Mesendoderm (in vitro differentiated cells): ENCODE measurements at regions not wholly inside any gene's neighbourhood (a gene's known extent, or its start where the extent isn't known, plus 50 kb on each side); places are given as distances from the start of the nearest gene placed in this dataset.

Experiments used
- DNase-seq: peaks from one replicate; pipeline ENCODE4 v3.0.0; 2013
- H2AK5ac ChIP-seq: 2 replicates; pipeline ENCODE4 v1.6.1; 2013; ENCODE audit warnings: low read length, inconsistent platforms
- H2BK120ac ChIP-seq: 2 replicates; pipeline ENCODE4 v1.6.1; 2013; ENCODE audit warnings: low read depth, mild to moderate bottlenecking, low read length, moderate library complexity, mixed read lengths
- H2BK15ac ChIP-seq: replicated peaks from 2 replicates; pipeline ENCODE4 v1.6.1; 2013; ENCODE audit warnings: low read depth, mild to moderate bottlenecking, moderate library complexity
- H2BK5ac ChIP-seq: 2 replicates; pipeline ENCODE4 v1.6.1; 2013; ENCODE audit warnings: low read length, inconsistent platforms
- H3K18ac ChIP-seq: 2 replicates; pipeline ENCODE4 v1.6.1; 2013; ENCODE audit warnings: mild to moderate bottlenecking, low read length, mixed read lengths
- H3K23ac ChIP-seq: one replicate; pipeline ENCODE4 v1.6.1; 2013; ENCODE audit warnings: low read length
- H3K27ac ChIP-seq: 2 replicates; pipeline ENCODE4 v1.5.1; 2013; ENCODE audit warnings: low read depth, mild to moderate bottlenecking, inconsistent platforms, low read length, moderate library complexity
- H3K27me3 ChIP-seq: 2 replicates; pipeline ENCODE4 v1.6.1; 2013; ENCODE audit warnings: low read length, control low read depth, mild to moderate bottlenecking, inconsistent platforms; ENCODE audit not compliant: insufficient read depth, poor library complexity
- H3K36me3 ChIP-seq: 2 replicates; pipeline ENCODE4 v1.6.1; 2013; ENCODE audit warnings: low read length, inconsistent platforms; ENCODE audit not compliant: control insufficient read depth, insufficient read depth
- H3K4ac ChIP-seq: one replicate; pipeline ENCODE4 v1.6.1; 2013; ENCODE audit warnings: low read depth, mild to moderate bottlenecking, low read length, moderate library complexity
- H3K4me1 ChIP-seq: 2 replicates; pipeline ENCODE4 v1.6.1; 2013; ENCODE audit warnings: low read depth, low read length, inconsistent platforms; ENCODE audit not compliant: control insufficient read depth
- H3K4me2 ChIP-seq: 2 replicates; pipeline ENCODE4 v1.6.1; 2013; ENCODE audit warnings: low read length
- H3K4me3 ChIP-seq: 2 replicates; pipeline ENCODE4 v1.5.1; 2013; ENCODE audit warnings: mild to moderate bottlenecking, low read length
- H3K56ac ChIP-seq: one replicate; pipeline ENCODE4 v1.6.1; 2013; ENCODE audit warnings: low read length
- H3K79me1 ChIP-seq: 2 replicates; pipeline ENCODE4 v1.6.1; 2013; ENCODE audit warnings: low read length, inconsistent platforms
- H3K79me2 ChIP-seq: 2 replicates; pipeline ENCODE4 v1.6.1; 2013; ENCODE audit warnings: mild to moderate bottlenecking, low read length; ENCODE audit not compliant: control insufficient read depth, insufficient read depth
- H3K9ac ChIP-seq: 2 replicates; pipeline ENCODE4 v1.6.1; 2013; ENCODE audit warnings: low read length, inconsistent platforms
- H4K5ac ChIP-seq: one replicate; pipeline ENCODE4 v1.6.1; 2013; ENCODE audit warnings: low read length
- H4K8ac ChIP-seq: one replicate; pipeline ENCODE4 v1.6.1; 2013; ENCODE audit warnings: low read depth, mild to moderate bottlenecking, control low read depth, low read length, moderate library complexity
- WGBS: extraction: QIAGEN DNeasy Blood & Tissue Kit; methylation state at CpG from one replicate; pipeline ENCODE4 v1.1.7; 2013; ENCODE audit warnings: low lambda C conversion rate, missing lambda C conversion rate; ENCODE audit not compliant: insufficient coverage; ENCODE audit errors: extremely low coverage; 5-methylcytosine and 5-hydroxymethylcytosine counted together

DNA sequence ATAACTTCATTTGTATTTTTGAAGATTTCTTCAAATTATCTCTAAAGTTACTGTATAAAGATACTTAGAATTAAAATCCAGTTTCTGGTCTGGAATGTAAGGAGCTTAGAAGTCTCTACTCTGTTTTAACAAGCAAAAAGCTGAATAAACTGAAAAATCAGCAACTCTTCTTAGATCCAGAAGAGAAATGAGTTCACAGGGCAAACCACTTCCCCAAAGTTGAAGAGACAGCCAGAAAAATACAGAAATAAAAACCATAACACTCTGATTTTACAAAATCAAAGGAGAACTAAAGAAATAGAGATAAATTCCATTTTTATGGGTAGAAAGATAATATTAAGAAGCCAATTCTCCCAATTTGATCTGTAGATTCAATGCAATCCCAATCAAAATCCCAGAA is 1166.8 kb downstream of the ADGRL3 start:
- Histone ChIP-seq H3K36me3 (no peaks in the 10 kb centered on the region), H3K27me3 (no peaks in the 10 kb centered on the region), H3K4me2 (no peak overlapping the region), H4K8ac (no peak overlapping the region), H3K4me3 (no peak overlapping the region), H3K4me1 (no peaks in the 10 kb centered on the region), H3K18ac (no peak overlapping the region), H3K56ac (no peak overlapping the region), H3K9ac (no peak overlapping the region), H3K79me1 (no peaks in the 10 kb centered on the region), H3K23ac (no peak overlapping the region), H2AK5ac (no peak overlapping the region), H2BK5ac (no peak overlapping the region), H4K5ac (no peak overlapping the region), H2BK120ac (no peak overlapping the region), H2BK15ac (no peak overlapping the region), H3K79me2 (no peaks in the 10 kb centered on the region), H3K4ac (no peak overlapping the region), H3K27ac (no peak overlapping the region)
- DNase-seq: no peak

DNA sequence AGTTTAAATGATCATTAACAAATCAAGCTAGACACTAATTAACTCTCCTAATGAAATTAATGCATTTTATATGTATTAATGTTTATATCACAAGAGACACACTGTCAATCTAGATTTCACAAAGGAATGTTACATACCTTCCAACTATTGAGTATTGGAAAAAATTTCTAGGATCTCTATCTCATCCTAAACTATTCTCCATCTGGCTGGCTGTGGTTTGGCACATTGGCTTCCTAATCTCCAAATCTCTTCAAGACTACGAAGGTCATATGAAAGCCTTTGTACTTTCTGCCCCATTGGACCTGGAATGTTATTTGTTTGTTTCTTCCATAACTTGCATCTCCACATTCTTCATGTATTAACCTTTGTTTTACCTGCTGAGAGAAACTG is 1160.0 kb downstream of the ADGRL3 start:
- H2AK5ac ChIP-seq: no peak overlapping the region
- no peak overlapping the region for H3K4me3 ChIP-seq
- no peak overlapping the region for H3K4ac ChIP-seq
- H3K27ac ChIP-seq: no peak overlapping the region
- no peaks in the 10 kb centered on the region for H3K79me1 ChIP-seq
- H2BK15ac ChIP-seq: no peak overlapping the region
- no peak overlapping the region for H2BK5ac ChIP-seq
- no peaks in the 10 kb centered on the region for H3K79me2 ChIP-seq
- H3K4me2 ChIP-seq: no peak overlapping the region
- no peak overlapping the region for H4K5ac ChIP-seq
- no peak overlapping the region for H3K23ac ChIP-seq
- no peak overlapping the region for H3K18ac ChIP-seq
- H3K9ac ChIP-seq: no peak overlapping the region
- no peaks in the 10 kb centered on the region for H3K27me3 ChIP-seq
- DNase-seq: no peak
- no CpG with 5 or more reads among the region's 1 CpG for WGBS
- H3K56ac ChIP-seq: no peak overlapping the region
- H3K4me1 ChIP-seq: no peaks in the 10 kb centered on the region
- no peak overlapping the region for H4K8ac ChIP-seq
- no peaks in the 10 kb centered on the region for H3K36me3 ChIP-seq
- no peak overlapping the region for H2BK120ac ChIP-seq

DNA sequence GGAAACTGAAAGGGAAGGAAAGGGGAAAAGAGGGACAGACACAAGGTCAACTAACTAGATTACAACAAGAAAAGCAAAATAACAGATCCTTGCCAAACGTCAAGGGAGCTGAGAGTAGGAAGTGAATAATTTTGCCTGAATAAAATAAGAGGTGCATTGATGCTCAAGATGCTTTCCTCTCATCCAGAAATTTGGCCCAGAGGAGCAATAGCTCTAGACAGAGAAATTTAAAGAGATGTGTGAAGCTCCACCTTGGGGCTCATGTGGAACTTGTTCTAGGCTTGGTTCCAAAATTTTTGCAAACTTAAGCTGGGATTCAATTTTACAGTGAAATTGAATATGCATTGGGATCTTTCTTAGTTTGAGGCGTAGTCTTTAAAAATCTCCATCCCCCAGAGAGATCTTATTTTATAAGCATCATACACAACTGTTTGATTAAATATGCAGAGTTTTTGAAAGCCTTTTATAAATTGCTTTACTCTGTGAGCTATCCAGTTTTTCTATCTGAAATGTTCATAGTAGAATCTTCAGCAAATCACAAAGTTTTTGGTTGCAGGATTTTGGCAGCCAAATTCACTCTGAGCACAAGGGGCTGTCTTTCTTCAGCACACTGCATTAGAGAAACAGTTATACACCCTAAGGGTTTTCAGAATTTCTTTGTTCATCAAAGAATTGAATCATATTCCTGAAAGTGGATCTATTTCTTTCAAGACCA is 1159.5 kb downstream of the ADGRL3 start:
- Histone ChIP-seq H3K27ac (no peak overlapping the region), H3K18ac (no peak overlapping the region), H3K79me2 (no peaks in the 10 kb centered on the region), H3K36me3 (no peaks in the 10 kb centered on the region), H4K5ac (no peak overlapping the region), H3K9ac (no peak overlapping the region), H3K79me1 (no peaks in the 10 kb centered on the region), H3K56ac (no peak overlapping the region), H3K4ac (no peak overlapping the region), H2AK5ac (no peak overlapping the region), H3K4me3 (no peak overlapping the region), H2BK5ac (no peak overlapping the region), H2BK15ac (no peak overlapping the region), H3K27me3 (no peaks in the 10 kb centered on the region), H3K23ac (no peak overlapping the region), H3K4me2 (no peak overlapping the region), H4K8ac (no peak overlapping the region), H2BK120ac (no peak overlapping the region), H3K4me1 (no peaks in the 10 kb centered on the region)
- DNase-seq: no peak
- no CpG with 5 or more reads among the region's 2 CpGs for WGBS

DNA sequence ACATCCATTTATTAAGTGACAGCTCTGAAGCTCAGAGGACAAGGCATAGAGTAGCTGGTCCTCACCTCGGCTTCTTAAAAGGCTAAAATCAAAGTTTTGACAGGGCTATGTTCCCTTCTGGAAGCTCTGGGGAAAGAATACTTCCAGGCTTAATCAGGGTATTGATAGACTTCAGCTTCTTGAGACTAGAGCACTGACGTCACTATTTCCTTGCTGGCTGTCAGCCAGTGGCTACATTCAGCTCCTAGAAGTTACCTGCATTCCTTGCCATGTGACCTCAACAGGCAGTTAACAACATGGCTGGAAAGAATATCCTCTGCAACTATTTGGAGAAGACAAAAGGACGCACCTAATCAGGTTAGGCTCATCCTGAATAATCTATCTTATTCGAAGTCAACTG is 1144.8 kb downstream of the ADGRL3 start:
- Histone ChIP-seq H3K27ac (no peak overlapping the region), H3K4me2 (no peak overlapping the region), H2AK5ac (no peak overlapping the region), H3K36me3 (no peaks in the 10 kb centered on the region), H3K4me3 (no peak overlapping the region), H3K27me3 (no peaks in the 10 kb centered on the region), H3K4me1 (no peaks in the 10 kb centered on the region), H4K5ac (no peak overlapping the region), H3K18ac (no peak overlapping the region), H2BK5ac (no peak overlapping the region), H3K9ac (no peak overlapping the region), H3K79me2 (no peaks in the 10 kb centered on the region), H4K8ac (no peak overlapping the region), H2BK120ac (no peak overlapping the region), H3K4ac (no peak overlapping the region), H3K79me1 (no peaks in the 10 kb centered on the region), H3K56ac (no peak overlapping the region), H2BK15ac (no peak overlapping the region), H3K23ac (no peak overlapping the region)
- DNase-seq: no peak
- WGBS: no CpG with 5 or more reads among the region's 4 CpGs

DNA sequence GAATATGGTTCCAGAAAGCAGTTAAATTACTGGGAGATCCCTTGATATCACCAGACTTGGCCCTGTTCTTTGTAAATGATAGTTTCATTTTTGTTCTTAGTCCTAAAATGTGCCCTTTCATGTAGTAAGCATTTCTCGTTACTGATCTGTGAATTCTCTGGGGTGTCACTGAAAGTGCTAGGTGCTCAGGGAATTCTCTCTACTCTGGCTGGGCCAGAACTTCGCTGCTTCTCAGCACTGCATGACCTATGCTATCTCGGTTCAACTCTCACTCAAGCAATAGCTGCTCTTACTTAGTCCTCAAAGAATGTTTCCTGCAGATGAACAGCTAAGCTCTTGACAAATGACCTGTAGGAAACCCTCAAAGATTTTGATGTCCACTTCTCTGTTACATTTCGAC is 1144.3 kb downstream of the ADGRL3 start:
- no peak overlapping the region for H3K27ac ChIP-seq
- no peak overlapping the region for H3K56ac ChIP-seq
- H2BK120ac ChIP-seq: no peak overlapping the region
- H3K23ac ChIP-seq: no peak overlapping the region
- no peaks in the 10 kb centered on the region for H3K36me3 ChIP-seq
- H4K5ac ChIP-seq: no peak overlapping the region
- H3K79me1 ChIP-seq: no peaks in the 10 kb centered on the region
- no peak overlapping the region for H3K9ac ChIP-seq
- H2AK5ac ChIP-seq: no peak overlapping the region
- H3K4ac ChIP-seq: no peak overlapping the region
- H3K4me1 ChIP-seq: no peaks in the 10 kb centered on the region
- no peak overlapping the region for H3K4me3 ChIP-seq
- H3K79me2 ChIP-seq: no peaks in the 10 kb centered on the region
- no peak for DNase-seq
- WGBS: no CpG with 5 or more reads among the region's 4 CpGs
- H2BK5ac ChIP-seq: no peak overlapping the region
- H3K18ac ChIP-seq: no peak overlapping the region
- no peaks in the 10 kb centered on the region for H3K27me3 ChIP-seq
- H2BK15ac ChIP-seq: no peak overlapping the region
- H4K8ac ChIP-seq: no peak overlapping the region
- H3K4me2 ChIP-seq: no peak overlapping the region

DNA sequence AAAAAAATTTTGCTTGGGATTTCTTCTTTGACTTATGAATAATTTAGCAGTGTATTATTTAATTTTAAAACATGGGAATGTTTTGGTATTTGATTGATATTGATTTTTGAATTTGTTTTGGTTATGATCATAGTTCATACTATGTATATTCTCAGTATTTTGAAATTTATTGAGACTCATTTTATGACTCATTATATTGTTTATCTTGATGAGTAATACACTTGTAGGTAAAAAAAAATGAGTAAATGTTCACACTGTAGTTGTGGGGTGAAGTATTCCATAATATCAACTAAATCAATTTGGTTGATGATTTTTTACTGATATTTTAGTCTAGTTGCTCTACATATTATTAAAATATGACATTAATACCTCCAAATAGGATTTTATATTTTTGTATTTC is 1142.2 kb downstream of the ADGRL3 start:
- no peak overlapping the region for H3K4me2 ChIP-seq
- H2BK120ac ChIP-seq: no peak overlapping the region
- H2BK5ac ChIP-seq: no peak overlapping the region
- H3K4ac ChIP-seq: no peak overlapping the region
- no peaks in the 10 kb centered on the region for H3K27me3 ChIP-seq
- H2AK5ac ChIP-seq: no peak overlapping the region
- no peaks in the 10 kb centered on the region for H3K4me1 ChIP-seq
- H3K9ac ChIP-seq: no peak overlapping the region
- H3K23ac ChIP-seq: no peak overlapping the region
- H4K8ac ChIP-seq: no peak overlapping the region
- H3K79me1 ChIP-seq: no peaks in the 10 kb centered on the region
- no peaks in the 10 kb centered on the region for H3K36me3 ChIP-seq
- H2BK15ac ChIP-seq: no peak overlapping the region
- H4K5ac ChIP-seq: no peak overlapping the region
- H3K27ac ChIP-seq: no peak overlapping the region
- no peak for DNase-seq
- H3K79me2 ChIP-seq: no peaks in the 10 kb centered on the region
- no peak overlapping the region for H3K18ac ChIP-seq
- H3K56ac ChIP-seq: no peak overlapping the region
- H3K4me3 ChIP-seq: no peak overlapping the region
